RPMI8226 (cell line): ENCODE measurements at regions not wholly inside any gene's neighbourhood (a gene's known extent, or its start where the extent isn't known, plus 50 kb on each side); places are given as distances from the start of the nearest gene placed in this dataset.

Experiments
- DNase-seq: peaks from one replicate; pipeline ENCODE4 v3.0.0-alpha.2; 2015

GRCh38 chr5:155307229-155307628, 293.7 kb downstream of the KIF4B start:
- DNase-seq: no peak

- no peak for DNase-seq
These were observed 294.7 kb downstream of the KIF4B start for GRCh38 chr5:155308289-155308688.

- no peak for DNase-seq
These were observed 295.6 kb downstream of the KIF4B start for GRCh38 chr5:155309021-155309746.

GRCh38 chr5:155311721-155312120, 298.2 kb downstream of the KIF4B start:
- DNase-seq: no peak

GRCh38 chr5:155313518-155313917, 300.0 kb downstream of the KIF4B start:
- no peak for DNase-seq

GRCh38 chr5:155316070-155316714, 302.6 kb downstream of the KIF4B start:
- no peak for DNase-seq

- DNase-seq: peak; percentile 54
These were observed 319.1 kb downstream of the KIF4B start for GRCh38 chr5:155332618-155333017.

GRCh38 chr5:155342956-155343355, 329.4 kb downstream of the KIF4B start:
- no peak for DNase-seq

- no peak for DNase-seq
These were observed 329.9 kb downstream of the KIF4B start for GRCh38 chr5:155343468-155343867.

- DNase-seq: no peak
These were observed 339.7 kb downstream of the KIF4B start for GRCh38 chr5:155353231-155353630.

- no peak for DNase-seq
These were observed 352.5 kb downstream of the KIF4B start for GRCh38 chr5:155366096-155366495.

- DNase-seq: no peak
These were observed 354.3 kb downstream of the KIF4B start for GRCh38 chr5:155367841-155368240.

- DNase-seq: no peak
These were observed 354.9 kb downstream of the KIF4B start for GRCh38 chr5:155368490-155368889.

GRCh38 chr5:155380480-155380879, 366.9 kb downstream of the KIF4B start:
- no peak for DNase-seq

- no peak for DNase-seq
These were observed 368.1 kb downstream of the KIF4B start for GRCh38 chr5:155381654-155382053.

GRCh38 chr5:155389498-155389897, 375.9 kb downstream of the KIF4B start:
- no peak for DNase-seq

- no peak for DNase-seq
These were observed 381.2 kb downstream of the KIF4B start for GRCh38 chr5:155394727-155395126.

GRCh38 chr5:155402927-155403640, 389.5 kb downstream of the KIF4B start:
- peak; percentile 30 for DNase-seq

- peak; percentile 40 for DNase-seq
These were observed 393.3 kb downstream of the KIF4B start for GRCh38 chr5:155406815-155407214.

- no peak for DNase-seq
These were observed 394.9 kb downstream of the KIF4B start for GRCh38 chr5:155408465-155408864.

- no peak for DNase-seq
These were observed 403.2 kb downstream of the KIF4B start for GRCh38 chr5:155416765-155417164.

- DNase-seq: no peak
These were observed 405.5 kb downstream of the KIF4B start for GRCh38 chr5:155418960-155419579.

GRCh38 chr5:155430192-155430591, 416.6 kb downstream of the KIF4B start:
- no peak for DNase-seq

GRCh38 chr5:155434267-155434666, 420.7 kb downstream of the KIF4B start:
- no peak for DNase-seq
